ENCODE measurements at regions not wholly inside any gene's neighbourhood (a gene's known extent, or its start where the extent isn't known, plus 50 kb on each side); places are given as distances from the start of the nearest gene placed in this dataset.

- no peak for DNase-seq (ENCODE audit: low read depth)
Observed at GRCh38 chr6:167653561-167653960, 173.2 kb upstream of the AFDN start.

GRCh38 chr6:167654389-167654788, 172.3 kb upstream of the AFDN start:
- no peak for TF ChIP-seq CTCF (conservative IDR thresholded peaks at IDR 0.05; ENCODE audit: low read depth, low read length)
- H3K4me3 ChIP-seq (ENCODE audit: low read length) = no peak overlapping the region
- DNase-seq (ENCODE audit: low read depth) = no peak

More at GRCh38 chr6:167653561-167653960, 173.2 kb upstream of the AFDN start:
- H3K4me3 ChIP-seq (ENCODE audit: low read length) = no peak overlapping the region
- TF ChIP-seq CTCF (conservative IDR thresholded peaks at IDR 0.05; ENCODE audit: low read depth, low read length) = no peak

GRCh38 chr6:167655174-167655821, 171.4 kb upstream of the AFDN start:
- no peak for DNase-seq (ENCODE audit: low read depth)
- no peak overlapping the region for H3K4me3 ChIP-seq (ENCODE audit: low read length)
- TF ChIP-seq CTCF (conservative IDR thresholded peaks at IDR 0.05; ENCODE audit: low read depth, low read length) = no peak

- TF ChIP-seq CTCF (conservative IDR thresholded peaks at IDR 0.05; ENCODE audit: low read depth, low read length) = no peak
- DNase-seq (ENCODE audit: low read depth) = no peak
- no peak overlapping the region for H3K4me3 ChIP-seq (ENCODE audit: low read length)
Observed at GRCh38 chr6:167658106-167658505, 168.6 kb upstream of the AFDN start.

GRCh38 chr6:167659046-167659445, 167.7 kb upstream of the AFDN start:
- TF ChIP-seq CTCF (conservative IDR thresholded peaks at IDR 0.05; ENCODE audit: low read depth, low read length) = no peak
- H3K4me3 ChIP-seq (ENCODE audit: low read length) = no peak overlapping the region
- no peak for DNase-seq (ENCODE audit: low read depth)

- DNase-seq (ENCODE audit: low read depth) = no peak
- no peak for TF ChIP-seq CTCF (conservative IDR thresholded peaks at IDR 0.05; ENCODE audit: low read depth, low read length)
- no peak overlapping the region for H3K4me3 ChIP-seq (ENCODE audit: low read length)
Observed at GRCh38 chr6:167660424-167660823, 166.3 kb upstream of the AFDN start.

- H3K4me3 ChIP-seq (ENCODE audit: low read length) = no peak overlapping the region
- no peak for DNase-seq (ENCODE audit: low read depth)
- TF ChIP-seq CTCF (conservative IDR thresholded peaks at IDR 0.05; ENCODE audit: low read depth, low read length) = no peak
Observed at GRCh38 chr6:167660944-167661551, 165.7 kb upstream of the AFDN start.

Data from retinal pigment epithelial cell (primary cell).